K562 (cell line): ENCODE measurements at regions not wholly inside any gene's neighbourhood (a gene's known extent, or its start where the extent isn't known, plus 50 kb on each side); places are given as distances from the start of the nearest gene placed in this dataset.

Source experiments
- CBFB ChIP-seq: sonication (generic); formaldehyde crosslinking; IDR thresholded peaks from 2 replicates; pipeline ENCODE4 v1.4.0; 2020; ENCODE audit warnings: mild to moderate bottlenecking, missing genetic modification reagents
- CHCHD3 ChIP-seq: fragments of 250-450 bp; sonication (Bioruptor Pico); IDR thresholded peaks from 2 replicates; pipeline ENCODE4 v2.1.2; 2022; ENCODE audit warnings: mild to moderate bottlenecking
- CHD1 ChIP-seq: fragments of 200-600 bp; sonication (generic); IDR thresholded peaks from one replicate; pipeline ENCODE4 v1.6.1; 2012; ENCODE audit warnings: mild to moderate bottlenecking, moderate library complexity, low read length, inconsistent platforms
- CREM ChIP-seq: IDR thresholded peaks from 2 replicates; pipeline ENCODE4 v1.6.1; 2014; ENCODE audit warnings: antibody characterized with exemption, low read depth
- ELF4 ChIP-seq: fragments of 450-650 bp; formaldehyde crosslinking; IDR thresholded peaks from 2 replicates; pipeline ENCODE4 v1.4.0; 2022; ENCODE audit warnings: missing genetic modification characterization
- FOXA1 ChIP-seq: fragments of 450-650 bp; IDR thresholded peaks from 2 replicates; pipeline ENCODE4 v1.6.1; 2016; ENCODE audit warnings: mild to moderate bottlenecking, borderline replicate concordance
- POLR2A ChIP-seq: fragments of 450-650 bp; conservative IDR thresholded peaks from 2 replicates; pipeline ENCODE4 v1.6.1; 2016
- RFX5 ChIP-seq: IDR thresholded peaks from 2 replicates; pipeline ENCODE4 v1.6.1; 2011; ENCODE audit warnings: low read depth, mild to moderate bottlenecking, improper control_type of control experiment, low read length
- SUPT5H ChIP-seq: fragments of 450-650 bp; IDR thresholded peaks from 2 replicates; pipeline ENCODE4 v1.6.1; 2016
- TAF1 ChIP-seq: IDR thresholded peaks from 2 replicates; pipeline ENCODE4 v1.6.1; 2011; ENCODE audit warnings: mild to moderate bottlenecking, low read length, moderate library complexity; ENCODE audit not compliant: insufficient read depth, control insufficient read depth, severe bottlenecking; ENCODE audit errors: extremely low read depth
- TCF7L2 ChIP-seq: fragments of 150-350 bp; IDR thresholded peaks from 2 replicates; pipeline ENCODE4 v1.6.1; 2016; ENCODE audit warnings: low read depth, mild to moderate bottlenecking, low read length, moderate library complexity
- TF ChIP-seq, protein P1 (sequence below), 2 experiments: fragments of 250-450 bp in 1 of 2; fragments of 450-650 bp in 1 of 2; sonication (Bioruptor Pico) in 1 of 2; IDR thresholded peaks; 2 replicates each; pipeline versions ENCODE4 v1.6.1 to v1.8.0; 2016 to 2021; ENCODE audit warnings: mild to moderate bottlenecking in 2 of 2, moderate library complexity in 2 of 2, missing compliant biosample characterization in 1 of 2, missing genetic modification characterization in 1 of 2
- TF ChIP-seq, protein P2 (sequence below): sonication (generic); formaldehyde crosslinking; IDR thresholded peaks from 2 replicates; pipeline ENCODE4 v1.8.0; 2022; ENCODE audit warnings: missing genetic modification reagents, mild to moderate bottlenecking, borderline replicate concordance
- TF ChIP-seq, protein P3 (sequence below): fragments of 450-650 bp; formaldehyde crosslinking; IDR thresholded peaks from 2 replicates; pipeline ENCODE4 v1.4.0; 2022; ENCODE audit warnings: missing genetic modification characterization

DNA sequence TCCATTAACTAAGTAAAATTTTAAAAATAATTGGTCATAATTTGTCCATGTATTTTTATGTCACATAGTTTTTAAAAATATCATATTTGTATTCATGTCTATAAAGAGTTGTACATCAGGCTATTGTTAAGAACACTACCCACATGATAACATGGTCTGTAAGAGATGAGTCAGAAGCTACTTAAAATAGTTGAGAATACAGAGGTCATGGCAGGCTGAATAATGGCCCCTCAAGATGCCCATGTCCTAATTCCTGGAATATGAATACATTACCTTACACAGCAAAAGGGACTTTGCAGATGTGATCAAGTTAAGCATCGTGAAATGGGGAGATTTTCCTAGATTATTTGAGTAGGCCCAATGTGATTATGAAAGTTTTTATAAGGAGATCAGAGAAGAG is 782.9 kb upstream of the GOLIM4 start:
- no peak for TF ChIP-seq CREM
- no peak for TF ChIP-seq ELF4 (CRISPR knock-in tag)
- no peak for TF ChIP-seq TCF7L2
- TF ChIP-seq RFX5, result no peak
- TF ChIP-seq CHD1, result no peak
- TF ChIP-seq POLR2A, result no peak
- TF ChIP-seq CBFB, result no peak
- TF ChIP-seq, protein P1, sequence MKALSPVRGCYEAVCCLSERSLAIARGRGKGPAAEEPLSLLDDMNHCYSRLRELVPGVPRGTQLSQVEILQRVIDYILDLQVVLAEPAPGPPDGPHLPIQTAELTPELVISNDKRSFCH (CRISPR knock-in tag; IDR thresholded peaks at IDR 0.05), result no peak
- TF ChIP-seq, protein P1 (tag; IDR thresholded peaks at IDR 0.05), result no peak
- no peak for TF ChIP-seq TAF1
- no peak for TF ChIP-seq CHCHD3
- no peak for TF ChIP-seq FOXA1
- TF ChIP-seq, protein P2, sequence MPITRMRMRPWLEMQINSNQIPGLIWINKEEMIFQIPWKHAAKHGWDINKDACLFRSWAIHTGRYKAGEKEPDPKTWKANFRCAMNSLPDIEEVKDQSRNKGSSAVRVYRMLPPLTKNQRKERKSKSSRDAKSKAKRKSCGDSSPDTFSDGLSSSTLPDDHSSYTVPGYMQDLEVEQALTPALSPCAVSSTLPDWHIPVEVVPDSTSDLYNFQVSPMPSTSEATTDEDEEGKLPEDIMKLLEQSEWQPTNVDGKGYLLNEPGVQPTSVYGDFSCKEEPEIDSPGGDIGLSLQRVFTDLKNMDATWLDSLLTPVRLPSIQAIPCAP (CRISPR knock-in tag), result no peak
- TF ChIP-seq, protein P3, sequence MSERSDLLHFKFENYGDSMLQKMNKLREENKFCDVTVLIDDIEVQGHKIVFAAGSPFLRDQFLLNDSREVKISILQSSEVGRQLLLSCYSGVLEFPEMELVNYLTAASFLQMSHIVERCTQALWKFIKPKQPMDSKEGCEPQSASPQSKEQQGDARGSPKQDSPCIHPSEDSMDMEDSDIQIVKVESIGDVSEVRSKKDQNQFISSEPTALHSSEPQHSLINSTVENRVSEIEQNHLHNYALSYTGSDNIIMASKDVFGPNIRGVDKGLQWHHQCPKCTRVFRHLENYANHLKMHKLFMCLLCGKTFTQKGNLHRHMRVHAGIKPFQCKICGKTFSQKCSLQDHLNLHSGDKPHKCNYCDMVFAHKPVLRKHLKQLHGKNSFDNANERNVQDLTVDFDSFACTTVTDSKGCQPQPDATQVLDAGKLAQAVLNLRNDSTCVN (CRISPR knock-in tag), result no peak
- TF ChIP-seq SUPT5H, result no peak
